ENCODE measurements at regions not wholly inside any gene's neighbourhood (a gene's known extent, or its start where the extent isn't known, plus 50 kb on each side); places are given as distances from the start of the nearest gene placed in this dataset.

DNA sequence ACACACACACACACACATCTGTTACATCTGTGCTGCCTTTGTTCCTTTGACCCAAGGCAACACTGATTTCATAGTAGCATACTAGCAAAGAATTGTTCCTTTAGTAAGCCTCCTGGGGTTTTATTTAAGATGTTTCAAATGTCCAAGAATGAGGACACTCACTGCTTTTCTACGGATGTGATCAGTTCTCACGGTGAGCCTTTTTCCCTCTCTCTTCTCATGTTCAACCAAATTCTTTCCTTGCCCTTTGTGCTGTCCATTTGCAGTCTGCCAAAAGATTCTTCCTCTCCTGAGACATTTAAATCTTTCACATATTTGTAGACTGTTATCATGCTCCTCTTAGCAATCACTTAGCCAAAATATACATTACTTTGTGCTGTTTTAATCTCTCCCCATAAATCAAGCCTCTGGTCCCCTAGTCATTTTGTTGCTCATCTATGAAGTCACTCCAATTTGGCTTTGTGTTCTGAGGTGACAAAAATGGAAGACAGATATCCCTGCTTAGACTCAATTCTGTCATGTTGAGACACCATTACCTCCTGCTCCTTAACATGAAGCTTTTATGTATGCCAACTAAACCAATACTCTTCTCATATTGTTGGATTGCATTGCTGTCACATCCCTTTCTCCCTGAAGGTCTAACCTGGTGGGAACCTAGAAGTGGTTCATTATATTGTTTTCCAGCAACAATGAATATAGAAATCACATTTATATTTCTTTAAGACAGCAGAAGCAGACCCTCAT is 1605.3 kb upstream of the ACVR2A start (continued):
- TF ChIP-seq, protein P1, sequence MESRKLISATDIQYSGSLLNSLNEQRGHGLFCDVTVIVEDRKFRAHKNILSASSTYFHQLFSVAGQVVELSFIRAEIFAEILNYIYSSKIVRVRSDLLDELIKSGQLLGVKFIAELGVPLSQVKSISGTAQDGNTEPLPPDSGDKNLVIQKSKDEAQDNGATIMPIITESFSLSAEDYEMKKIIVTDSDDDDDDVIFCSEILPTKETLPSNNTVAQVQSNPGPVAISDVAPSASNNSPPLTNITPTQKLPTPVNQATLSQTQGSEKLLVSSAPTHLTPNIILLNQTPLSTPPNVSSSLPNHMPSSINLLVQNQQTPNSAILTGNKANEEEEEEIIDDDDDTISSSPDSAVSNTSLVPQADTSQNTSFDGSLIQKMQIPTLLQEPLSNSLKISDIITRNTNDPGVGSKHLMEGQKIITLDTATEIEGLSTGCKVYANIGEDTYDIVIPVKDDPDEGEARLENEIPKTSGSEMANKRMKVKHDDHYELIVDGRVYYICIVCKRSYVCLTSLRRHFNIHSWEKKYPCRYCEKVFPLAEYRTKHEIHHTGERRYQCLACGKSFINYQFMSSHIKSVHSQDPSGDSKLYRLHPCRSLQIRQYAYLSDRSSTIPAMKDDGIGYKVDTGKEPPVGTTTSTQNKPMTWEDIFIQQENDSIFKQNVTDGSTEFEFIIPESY (IDR thresholded peaks at IDR 0.05; ENCODE audit: extremely low read depth, insufficient replicate concordance, low read length) = no peak
- no peak for TF ChIP-seq EGR1 (IDR thresholded peaks at IDR 0.05; ENCODE audit: low read depth)

DNA sequence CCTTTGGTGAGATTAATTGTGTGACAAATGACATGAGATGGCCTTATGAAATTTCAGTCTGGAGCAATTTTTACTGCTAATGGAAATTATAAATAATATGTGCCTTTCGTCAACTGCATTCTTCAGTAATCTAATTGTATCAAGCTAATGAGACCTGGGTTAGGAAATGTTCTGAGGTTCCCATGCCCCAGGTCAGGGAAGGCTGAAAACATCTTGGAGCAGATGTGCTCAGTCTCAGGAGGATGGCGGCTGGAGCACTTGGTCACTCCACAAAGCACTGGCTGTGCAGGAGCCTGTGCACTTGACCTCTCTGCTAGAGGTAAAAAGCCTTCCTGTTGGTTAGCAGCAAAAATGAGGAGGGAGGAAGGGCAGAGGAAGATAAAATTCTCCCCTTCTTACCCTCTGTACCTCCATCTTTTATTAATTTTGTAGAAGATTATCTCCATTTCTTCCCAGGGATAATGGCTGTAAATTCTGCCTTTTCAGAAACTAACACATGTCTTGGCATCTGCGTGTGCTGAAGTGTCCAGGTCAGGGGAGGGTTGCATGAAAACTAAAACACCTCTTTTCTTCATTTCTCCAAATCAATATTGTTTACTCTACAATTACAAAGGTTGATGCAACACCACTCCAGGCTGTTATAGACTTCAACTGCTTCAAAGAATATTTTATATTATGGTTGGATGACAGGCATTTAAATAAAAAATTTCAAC is 1606.4 kb upstream of the ACVR2A start:
- Histone ChIP-seq H3K9me3 (ENCODE audit: control insufficient read depth in 1 of 2, insufficient read depth in 1 of 2, low read depth in 1 of 2, low read length in 2 of 2) (no peaks in the 10 kb centered on the region), H3K4me2 (ENCODE audit: low read length) (no peak overlapping the region), H3K9ac (ENCODE audit: low read length) (no peak overlapping the region), H3K4me1 (ENCODE audit: control insufficient read depth in 1 of 2, insufficient read depth in 2 of 2, low read length in 2 of 2) (no peaks in the 10 kb centered on the region), H3K36me3 (ENCODE audit: control insufficient read depth in 1 of 2, insufficient read depth in 2 of 2, low read length in 2 of 2) (no peaks in the 10 kb centered on the region), H3K4me3 (replicated peaks in 1 of 2; ENCODE audit: low read depth in 1 of 2, low read length in 2 of 2) (no peak overlapping the region), H3K9me2 (ENCODE audit: insufficient read depth) (no peaks in the 10 kb centered on the region), H3K79me2 (ENCODE audit: insufficient read depth, low read length) (no peaks in the 10 kb centered on the region), H2AFZ (ENCODE audit: low read depth, low read length, poor library complexity, severe bottlenecking) (no peak overlapping the region), H3K27ac (ENCODE audit: low read depth, low read length) (no peak overlapping the region), H4K20me1 (ENCODE audit: insufficient read depth) (no peaks in the 10 kb centered on the region), H3K27me3 (ENCODE audit: insufficient read depth, low read length) (no peaks in the 10 kb centered on the region)
- DNase-seq (ENCODE audit: low read depth, low spot score) = no peak
- intact Hi-C loops (cut with micrococcal nuclease) = no loop called here
- ChIA-PET CTCF (no interaction called here), POLR2A (no interaction called here), RAD21 (ENCODE audit: low non-redundant PET in 1 of 2, low total read pairs in 2 of 2, uncharacterized antibody in 2 of 2, unreplicated experiment in 2 of 2) (no interaction called here)
- no peak for ATAC-seq
- BruUV-seq (replicated peaks) = no TSS peak
- TF ChIP-seq RAD21 (IDR thresholded peaks at IDR 0.05; ENCODE audit: low read depth) = no peak
- TF ChIP-seq SRF (IDR thresholded peaks at IDR 0.05; ENCODE audit: low read depth) = no peak
- TF ChIP-seq EZH2 (IDR thresholded peaks at IDR 0.05) = no peak
- TF ChIP-seq EZH2phosphoT487 (IDR thresholded peaks at IDR 0.05; ENCODE audit: borderline replicate concordance) = no peak
- TF ChIP-seq CBX3 (IDR thresholded peaks at IDR 0.05; ENCODE audit: low read depth) = no peak
- no peak for TF ChIP-seq YY1 (IDR thresholded peaks at IDR 0.05; ENCODE audit: extremely low read depth, insufficient replicate concordance, low read depth, low read length)
- no peak for TF ChIP-seq ZFX (IDR thresholded peaks at IDR 0.05)
- no peak for TF ChIP-seq EGR1 (IDR thresholded peaks at IDR 0.05; ENCODE audit: low read depth)
- TF ChIP-seq FOSL1 (IDR thresholded peaks at IDR 0.05; ENCODE audit: low read depth) = no peak
- no peak for TF ChIP-seq SIN3A (IDR thresholded peaks at IDR 0.05; ENCODE audit: low read depth)
- TF ChIP-seq, protein P2, sequence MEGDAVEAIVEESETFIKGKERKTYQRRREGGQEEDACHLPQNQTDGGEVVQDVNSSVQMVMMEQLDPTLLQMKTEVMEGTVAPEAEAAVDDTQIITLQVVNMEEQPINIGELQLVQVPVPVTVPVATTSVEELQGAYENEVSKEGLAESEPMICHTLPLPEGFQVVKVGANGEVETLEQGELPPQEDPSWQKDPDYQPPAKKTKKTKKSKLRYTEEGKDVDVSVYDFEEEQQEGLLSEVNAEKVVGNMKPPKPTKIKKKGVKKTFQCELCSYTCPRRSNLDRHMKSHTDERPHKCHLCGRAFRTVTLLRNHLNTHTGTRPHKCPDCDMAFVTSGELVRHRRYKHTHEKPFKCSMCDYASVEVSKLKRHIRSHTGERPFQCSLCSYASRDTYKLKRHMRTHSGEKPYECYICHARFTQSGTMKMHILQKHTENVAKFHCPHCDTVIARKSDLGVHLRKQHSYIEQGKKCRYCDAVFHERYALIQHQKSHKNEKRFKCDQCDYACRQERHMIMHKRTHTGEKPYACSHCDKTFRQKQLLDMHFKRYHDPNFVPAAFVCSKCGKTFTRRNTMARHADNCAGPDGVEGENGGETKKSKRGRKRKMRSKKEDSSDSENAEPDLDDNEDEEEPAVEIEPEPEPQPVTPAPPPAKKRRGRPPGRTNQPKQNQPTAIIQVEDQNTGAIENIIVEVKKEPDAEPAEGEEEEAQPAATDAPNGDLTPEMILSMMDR (IDR thresholded peaks at IDR 0.05 in 2 of 3, conservative IDR thresholded peaks at IDR 0.05 in 1 of 3; ENCODE audit: borderline replicate concordance in 1 of 3, insufficient read depth in 1 of 3, low read depth in 2 of 3, low read length in 2 of 3) = no peak
- TF ChIP-seq TCF7L2 (IDR thresholded peaks at IDR 0.05; ENCODE audit: borderline replicate concordance, extremely low read depth, insufficient read depth, insufficient read length) = no peak
- TF ChIP-seq, protein P3, sequence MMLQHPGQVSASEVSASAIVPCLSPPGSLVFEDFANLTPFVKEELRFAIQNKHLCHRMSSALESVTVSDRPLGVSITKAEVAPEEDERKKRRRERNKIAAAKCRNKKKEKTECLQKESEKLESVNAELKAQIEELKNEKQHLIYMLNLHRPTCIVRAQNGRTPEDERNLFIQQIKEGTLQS (IDR thresholded peaks at IDR 0.05) = no peak
- no peak for TF ChIP-seq JUND (IDR thresholded peaks at IDR 0.05)
- TF ChIP-seq, protein P4, sequence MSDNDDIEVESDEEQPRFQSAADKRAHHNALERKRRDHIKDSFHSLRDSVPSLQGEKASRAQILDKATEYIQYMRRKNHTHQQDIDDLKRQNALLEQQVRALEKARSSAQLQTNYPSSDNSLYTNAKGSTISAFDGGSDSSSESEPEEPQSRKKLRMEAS (IDR thresholded peaks at IDR 0.05) = no peak
- no peak for TF ChIP-seq POLR2AphosphoS5 (IDR thresholded peaks at IDR 0.05; ENCODE audit: low read depth, low read length)
- TF ChIP-seq SP1 (IDR thresholded peaks at IDR 0.05; ENCODE audit: low read depth) = no peak
- TF ChIP-seq ZNF274 (IDR thresholded peaks at IDR 0.05; ENCODE audit: low read depth, low read length) = no peak
